GM12878 (cell line): ENCODE measurements at regions not wholly inside any gene's neighbourhood (a gene's known extent, or its start where the extent isn't known, plus 50 kb on each side); places are given as distances from the start of the nearest gene placed in this dataset.
A peak's percentile ranks its signal among the peaks of the same experiment; 100 is the strongest.

ENCODE experiments used
- ATF7 ChIP-seq: fragments of 450-650 bp; IDR thresholded peaks from 2 replicates; pipeline ENCODE4 v1.6.1; 2016; ENCODE audit warnings: low read depth, mild to moderate bottlenecking
- BCL11A ChIP-seq: IDR thresholded peaks from 2 replicates; pipeline ENCODE4 v1.6.1; 2011; ENCODE audit warnings: low read depth, low read length
- CEBPB ChIP-seq, 2 experiments: fragments of 150-350 bp in 1 of 2; IDR thresholded peaks; 2 replicates each; pipeline ENCODE4 v1.6.1; 2012 to 2014; ENCODE audit warnings: low read depth in 2 of 2, low read length in 2 of 2, borderline replicate concordance in 1 of 2, inconsistent platforms in 1 of 2
- CREM ChIP-seq: IDR thresholded peaks from 2 replicates; pipeline ENCODE4 v1.6.1; 2014; ENCODE audit warnings: antibody characterized with exemption, low read depth
- DPF2 ChIP-seq: fragments of 450-650 bp; IDR thresholded peaks from 2 replicates; pipeline ENCODE4 v1.6.1; 2017; ENCODE audit warnings: mild to moderate bottlenecking
- EP300 ChIP-seq, 2 experiments: fragments of 150-350 bp in 1 of 2; IDR thresholded peaks; 2 replicates each; pipeline ENCODE4 v1.6.1; 2011 to 2012; ENCODE audit warnings: low read depth in 2 of 2, low read length in 2 of 2, borderline replicate concordance in 1 of 2, improper control_type of control experiment in 1 of 2, inconsistent platforms in 1 of 2; ENCODE audit not compliant: control insufficient read depth in 1 of 2
- ETV6 ChIP-seq, 2 experiments: fragments of 450-650 bp in 1 of 2; IDR thresholded peaks in 1 of 2; conservative IDR thresholded peaks in 1 of 2; 2 replicates each; pipeline ENCODE4 v1.6.1; 2014; ENCODE audit warnings: antibody characterized with exemption in 1 of 2, borderline replicate concordance in 1 of 2, low read depth in 1 of 2, mild to moderate bottlenecking in 1 of 2, moderate library complexity in 1 of 2
- JUND ChIP-seq: IDR thresholded peaks from 2 replicates; pipeline ENCODE4 v1.6.1; 2012; ENCODE audit warnings: low read depth, mild to moderate bottlenecking, low read length, improper control_type of control experiment, moderate library complexity
- MXI1 ChIP-seq: fragments of 150-350 bp; IDR thresholded peaks from 2 replicates; pipeline ENCODE4 v1.6.1; 2011; ENCODE audit warnings: low read depth, mild to moderate bottlenecking, inconsistent platforms, low read length, improper control_type of control experiment
- NFXL1 ChIP-seq: fragments of 450-650 bp; IDR thresholded peaks from 2 replicates; pipeline ENCODE4 v1.6.1; 2017; ENCODE audit warnings: antibody characterized with exemption, mild to moderate bottlenecking, borderline replicate concordance
- NR2F1 ChIP-seq: fragments of 450-650 bp; conservative IDR thresholded peaks from 2 replicates; pipeline ENCODE4 v1.6.1; 2017; ENCODE audit warnings: mild to moderate bottlenecking
- POLR2AphosphoS5 ChIP-seq: IDR thresholded peaks from 2 replicates; pipeline ENCODE4 v1.6.1; 2011; ENCODE audit warnings: mild to moderate bottlenecking, low read length, inconsistent platforms
- RB1 ChIP-seq: fragments of 450-650 bp; formaldehyde crosslinking; IDR thresholded peaks from 2 replicates; pipeline ENCODE4 v1.6.1; 2017; ENCODE audit warnings: mild to moderate bottlenecking, borderline replicate concordance
- SRF ChIP-seq, 2 experiments: IDR thresholded peaks; 2 replicates each; pipeline ENCODE4 v1.6.1; 2011; ENCODE audit warnings: low read depth in 2 of 2, low read length in 2 of 2, mild to moderate bottlenecking in 1 of 2, moderate library complexity in 1 of 2
- SUPT20H ChIP-seq: IDR thresholded peaks from 2 replicates; pipeline ENCODE4 v1.6.1; 2011; ENCODE audit warnings: low read depth, mild to moderate bottlenecking, low read length, moderate library complexity, borderline replicate concordance; ENCODE audit not compliant: control insufficient read depth
- YY1 ChIP-seq: IDR thresholded peaks from 2 replicates; pipeline ENCODE4 v1.6.1; 2011; ENCODE audit warnings: low read depth, mild to moderate bottlenecking, low read length
- ZNF274 ChIP-seq: IDR thresholded peaks from one replicate; pipeline ENCODE4 v1.8.0; 2011; ENCODE audit not compliant: insufficient read length, insufficient read depth
- TF ChIP-seq, protein P1 (sequence below): IDR thresholded peaks from 2 replicates; pipeline ENCODE4 v1.6.1; 2012; ENCODE audit warnings: low read length, inconsistent platforms
- TF ChIP-seq, protein P2 (sequence below): fragments of 450-650 bp; formaldehyde crosslinking; IDR thresholded peaks from 2 replicates; pipeline ENCODE4 v1.4.0; 2022; ENCODE audit warnings: mild to moderate bottlenecking, moderate library complexity

DNA sequence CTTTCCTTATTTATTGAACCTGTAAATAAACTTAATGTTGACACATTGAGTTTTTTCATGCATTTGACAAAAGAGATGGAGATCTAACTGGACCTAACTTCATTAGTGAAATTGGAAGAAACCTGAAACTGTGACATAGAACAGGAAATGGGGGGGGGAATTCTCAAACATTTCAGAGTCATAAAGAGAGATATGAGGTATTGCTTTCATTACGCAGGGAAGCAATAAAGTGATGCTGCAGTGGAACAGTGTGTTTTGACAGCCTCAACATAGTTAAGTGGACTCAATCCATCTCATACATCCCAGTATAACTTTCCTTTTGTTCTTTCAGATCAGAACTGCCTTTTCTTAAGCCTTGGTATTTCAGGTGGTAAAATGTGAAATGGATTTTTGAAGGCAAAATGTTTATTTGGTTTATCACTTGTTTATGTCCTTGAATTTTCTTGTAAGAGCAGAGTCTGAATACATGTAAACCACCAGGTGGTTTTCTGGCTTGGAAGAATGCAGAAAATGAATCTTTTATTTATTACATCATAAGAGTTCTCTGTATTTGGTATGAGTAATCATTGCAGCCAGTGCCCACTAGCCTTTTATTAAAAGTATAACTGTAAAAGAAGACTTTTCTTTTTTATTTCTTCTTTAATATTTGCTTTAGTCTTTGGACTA, 132.5 kb downstream of the ZNF326 start (continued):
- TF ChIP-seq DPF2 = 0 out of 2 replicates have a peak, but pooled peaks have one; percentile 39
- TF ChIP-seq CEBPB (IDR thresholded peaks at IDR 0.05; ENCODE audit: borderline replicate concordance in 1 of 2, low read depth in 2 of 2, low read length in 2 of 2) = peak in 1 of 2 experiments; percentile 68; a peak in 1 of 4 replicates
- TF ChIP-seq NR2F1 = no peak
- no peak for TF ChIP-seq RB1
- TF ChIP-seq YY1 = no peak
- TF ChIP-seq NFXL1 = no peak
- TF ChIP-seq ZNF274 = no peak
- TF ChIP-seq ETV6 (conservative IDR thresholded peaks at IDR 0.05 in 1 of 2, IDR thresholded peaks at IDR 0.05 in 1 of 2; ENCODE audit: borderline replicate concordance in 1 of 2, low read depth in 1 of 2) = peak in 1 of 2 experiments; percentile 83; a peak in 2 of 4 replicates
- TF ChIP-seq POLR2AphosphoS5 = no peak
- no peak for TF ChIP-seq MXI1
- TF ChIP-seq, protein P1, sequence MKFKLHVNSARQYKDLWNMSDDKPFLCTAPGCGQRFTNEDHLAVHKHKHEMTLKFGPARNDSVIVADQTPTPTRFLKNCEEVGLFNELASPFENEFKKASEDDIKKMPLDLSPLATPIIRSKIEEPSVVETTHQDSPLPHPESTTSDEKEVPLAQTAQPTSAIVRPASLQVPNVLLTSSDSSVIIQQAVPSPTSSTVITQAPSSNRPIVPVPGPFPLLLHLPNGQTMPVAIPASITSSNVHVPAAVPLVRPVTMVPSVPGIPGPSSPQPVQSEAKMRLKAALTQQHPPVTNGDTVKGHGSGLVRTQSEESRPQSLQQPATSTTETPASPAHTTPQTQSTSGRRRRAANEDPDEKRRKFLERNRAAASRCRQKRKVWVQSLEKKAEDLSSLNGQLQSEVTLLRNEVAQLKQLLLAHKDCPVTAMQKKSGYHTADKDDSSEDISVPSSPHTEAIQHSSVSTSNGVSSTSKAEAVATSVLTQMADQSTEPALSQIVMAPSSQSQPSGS = peak; percentile 69; the same call in 1 of the 2 replicates
- TF ChIP-seq SRF (IDR thresholded peaks at IDR 0.05; ENCODE audit: low read depth in 2 of 2, low read length in 2 of 2) = peak in 1 of 2 experiments; percentile 26; a peak in 1 of 4 replicates
- TF ChIP-seq SUPT20H = no peak
- TF ChIP-seq, protein P2, sequence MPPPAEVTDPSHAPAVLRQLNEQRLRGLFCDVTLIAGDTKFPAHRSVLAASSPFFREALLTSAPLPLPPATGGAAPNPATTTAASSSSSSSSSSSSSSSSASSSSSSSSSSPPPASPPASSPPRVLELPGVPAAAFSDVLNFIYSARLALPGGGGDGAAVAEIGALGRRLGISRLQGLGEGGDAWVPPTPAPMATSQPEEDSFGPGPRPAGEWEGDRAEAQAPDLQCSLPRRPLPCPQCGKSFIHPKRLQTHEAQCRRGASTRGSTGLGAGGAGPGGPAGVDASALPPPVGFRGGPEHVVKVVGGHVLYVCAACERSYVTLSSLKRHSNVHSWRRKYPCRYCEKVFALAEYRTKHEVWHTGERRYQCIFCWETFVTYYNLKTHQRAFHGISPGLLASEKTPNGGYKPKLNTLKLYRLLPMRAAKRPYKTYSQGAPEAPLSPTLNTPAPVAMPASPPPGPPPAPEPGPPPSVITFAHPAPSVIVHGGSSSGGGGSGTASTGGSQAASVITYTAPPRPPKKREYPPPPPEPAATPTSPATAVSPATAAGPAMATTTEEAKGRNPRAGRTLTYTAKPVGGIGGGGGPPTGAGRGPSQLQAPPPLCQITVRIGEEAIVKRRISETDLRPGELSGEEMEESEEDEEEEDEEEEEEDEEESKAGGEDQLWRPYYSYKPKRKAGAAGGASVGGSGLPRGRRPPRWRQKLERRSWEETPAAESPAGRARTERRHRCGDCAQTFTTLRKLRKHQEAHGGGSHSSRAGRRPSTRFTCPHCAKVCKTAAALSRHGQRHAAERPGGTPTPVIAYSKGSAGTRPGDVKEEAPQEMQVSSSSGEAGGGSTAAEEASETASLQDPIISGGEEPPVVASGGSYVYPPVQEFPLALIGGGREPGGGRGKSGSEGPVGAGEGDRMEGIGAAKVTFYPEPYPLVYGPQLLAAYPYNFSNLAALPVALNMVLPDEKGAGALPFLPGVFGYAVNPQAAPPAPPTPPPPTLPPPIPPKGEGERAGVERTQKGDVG (CRISPR knock-in tag) = no peak
- TF ChIP-seq BCL11A = peak; percentile 51; the same call in 1 of the 2 replicates
- TF ChIP-seq EP300 (IDR thresholded peaks at IDR 0.05; ENCODE audit: borderline replicate concordance in 1 of 2, control insufficient read depth in 1 of 2, low read depth in 2 of 2, low read length in 2 of 2) = peak; percentile 47 to 60; a peak in 1 of 4 replicates
- TF ChIP-seq JUND = no peak
- peak; percentile 98 for TF ChIP-seq CREM
- TF ChIP-seq ATF7 = peak; percentile 86
- TF ChIP-seq, all 136 proteins: peak for 21
